ENCODE measurements at regions not wholly inside any gene's neighbourhood (a gene's known extent, or its start where the extent isn't known, plus 50 kb on each side); places are given as distances from the start of the nearest gene placed in this dataset.

DNA sequence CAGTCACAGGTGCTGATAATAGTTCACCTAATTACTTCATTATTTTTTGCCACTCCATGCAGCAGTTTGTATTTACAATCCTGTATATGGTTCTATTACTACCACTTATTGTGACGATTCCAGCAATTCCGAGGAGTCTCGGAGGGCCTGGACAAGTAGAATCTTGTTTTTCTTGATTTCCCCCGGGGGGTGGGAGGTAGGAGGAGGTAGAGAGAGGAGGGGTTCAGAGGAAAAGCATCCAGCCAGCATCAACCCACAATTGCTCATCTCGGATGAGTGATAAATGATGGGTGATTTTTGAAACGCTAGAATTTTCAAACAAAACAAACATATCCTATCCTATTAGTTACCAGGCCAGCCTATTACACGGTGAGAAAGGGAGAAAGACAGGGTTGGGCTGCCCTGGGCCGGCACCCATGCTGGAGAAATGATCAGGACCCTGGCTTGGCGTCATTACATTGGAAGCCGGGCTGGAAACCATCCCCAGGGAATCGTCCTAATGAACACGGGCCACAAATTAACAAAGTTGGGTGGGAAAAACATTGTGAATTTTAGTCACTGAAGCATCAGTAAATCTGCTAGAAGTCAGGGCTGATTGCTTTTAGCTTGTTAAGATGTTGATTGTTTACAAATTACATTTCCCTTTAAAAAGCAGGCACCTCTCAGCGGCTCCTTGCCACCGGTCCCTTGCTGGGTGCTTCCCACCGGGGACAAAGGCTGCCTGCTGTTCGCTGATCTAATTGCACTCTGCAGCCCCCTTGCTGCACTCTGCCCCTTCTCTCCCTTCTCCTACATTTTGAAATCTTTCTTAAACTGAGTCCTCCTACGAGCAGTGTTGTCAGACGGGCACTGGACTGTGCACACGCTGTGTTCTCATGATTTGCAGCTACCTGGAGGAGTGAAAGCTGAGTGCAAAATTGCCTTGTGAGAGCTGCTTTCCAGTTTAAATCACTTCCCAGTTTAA lies 95.5 kb downstream of the FAM204A start:
- no peak for DNase-seq (ENCODE audit: low read depth)

DNA sequence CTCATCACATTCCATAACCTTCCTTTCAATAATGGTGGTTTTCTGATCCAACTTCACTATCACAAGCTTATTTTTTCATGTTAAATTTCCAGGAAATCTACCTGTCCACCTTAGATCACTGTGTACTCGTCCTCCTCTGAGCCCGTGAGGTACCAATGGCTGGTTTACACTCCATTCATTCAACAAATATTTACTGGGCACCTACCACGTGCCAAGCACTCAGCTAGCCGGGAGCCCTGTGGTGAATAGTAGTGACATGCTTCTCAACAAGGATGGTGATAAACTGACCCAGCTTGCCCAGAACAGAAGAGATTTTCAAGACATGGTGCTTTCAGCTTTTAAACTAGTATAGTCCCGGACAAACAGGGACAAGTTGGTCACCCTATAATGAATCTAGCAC lies 98.2 kb downstream of the FAM204A start:
- no peak for DNase-seq (ENCODE audit: low read depth)

DNA sequence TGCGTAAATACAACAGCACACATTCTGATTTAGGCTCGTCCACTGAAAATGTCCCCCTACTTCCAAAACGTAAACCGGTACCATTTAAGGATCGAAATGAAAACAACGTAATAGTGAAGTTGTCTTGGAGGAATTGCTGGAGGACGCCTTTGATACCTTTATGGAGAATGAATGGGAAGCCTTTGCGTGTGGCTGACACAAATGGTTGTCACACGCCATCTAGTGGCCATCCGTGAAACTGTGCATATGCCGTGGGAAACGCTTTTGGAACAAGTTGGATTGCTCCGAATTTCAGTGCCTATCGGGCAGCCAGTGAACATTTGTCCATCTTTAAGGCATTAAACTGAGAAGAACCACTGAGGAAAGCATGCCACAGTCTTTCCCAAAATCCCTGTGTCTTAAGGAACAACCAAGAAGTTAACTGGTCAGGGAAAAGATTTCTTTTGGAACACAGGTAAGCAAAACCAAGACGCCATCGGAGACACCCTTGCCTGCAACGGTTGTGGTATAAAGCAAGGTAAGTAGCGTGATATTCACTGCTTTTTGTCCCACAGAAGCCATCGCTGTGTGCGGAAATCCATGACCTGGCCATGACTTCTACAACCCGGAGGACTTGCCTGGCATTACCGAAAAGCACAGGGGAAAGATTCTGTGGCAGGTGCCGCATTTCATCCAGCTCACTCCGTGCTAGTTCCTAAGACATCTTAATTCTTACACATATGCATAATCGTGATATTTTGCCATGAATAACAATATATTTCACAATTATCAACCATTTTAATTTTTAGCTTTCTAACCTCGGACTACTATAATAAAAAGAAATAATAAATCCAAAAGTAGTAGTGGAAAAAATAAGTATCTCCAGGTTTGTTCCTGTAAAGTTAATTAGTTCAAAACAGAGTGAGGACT lies 100.6 kb downstream of the FAM204A start:
- peak; percentile 54 for DNase-seq (ENCODE audit: low read depth)

- DNase-seq (ENCODE audit: low read depth) = no peak
Measured at GRCh38 chr10:118239236-118239630, 102.9 kb downstream of the FAM204A start.

- DNase-seq (ENCODE audit: low read depth) = no peak
Measured at GRCh38 chr10:118238573-118239235, 103.4 kb downstream of the FAM204A start.

GRCh38 chr10:118237930-118238329 lies 104.2 kb downstream of the FAM204A start:
- DNase-seq (ENCODE audit: low read depth) = no peak

- DNase-seq (ENCODE audit: low read depth) = no peak
Measured at GRCh38 chr10:118234683-118235082, 107.4 kb downstream of the FAM204A start.

DNA sequence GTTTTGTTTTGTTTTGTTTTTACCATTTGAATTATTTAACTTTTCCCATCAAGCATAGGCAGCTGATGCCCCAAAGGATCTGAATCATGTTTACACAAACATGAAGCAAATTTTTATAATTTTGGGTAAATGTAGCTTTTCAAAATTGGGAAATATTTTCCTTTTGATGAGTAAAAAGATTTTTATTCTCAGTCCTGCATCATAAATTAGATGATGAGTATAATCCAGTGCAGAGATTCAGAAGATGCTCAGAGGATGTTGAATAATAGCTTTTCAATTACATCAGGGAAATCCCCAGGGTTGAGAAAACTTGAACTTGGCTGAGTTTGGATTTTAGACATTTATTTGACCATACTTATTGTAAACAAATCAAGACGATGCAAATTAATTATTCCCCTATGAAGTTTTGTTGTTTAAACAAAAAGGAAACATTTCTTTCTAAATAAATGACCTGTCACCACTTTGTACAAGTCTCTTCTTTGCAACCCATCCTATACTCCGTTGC lies 121.7 kb downstream of the FAM204A start:
- no peak for DNase-seq (ENCODE audit: low read depth)

- no peak for DNase-seq (ENCODE audit: low read depth)
Measured at GRCh38 chr10:118218562-118218961, 123.6 kb downstream of the FAM204A start.

GRCh38 chr10:118216571-118217170 lies 125.5 kb downstream of the FAM204A start:
- no peak for DNase-seq (ENCODE audit: low read depth)

GRCh38 chr10:118216020-118216419 lies 126.1 kb downstream of the FAM204A start:
- no peak for DNase-seq (ENCODE audit: low read depth)

DNA sequence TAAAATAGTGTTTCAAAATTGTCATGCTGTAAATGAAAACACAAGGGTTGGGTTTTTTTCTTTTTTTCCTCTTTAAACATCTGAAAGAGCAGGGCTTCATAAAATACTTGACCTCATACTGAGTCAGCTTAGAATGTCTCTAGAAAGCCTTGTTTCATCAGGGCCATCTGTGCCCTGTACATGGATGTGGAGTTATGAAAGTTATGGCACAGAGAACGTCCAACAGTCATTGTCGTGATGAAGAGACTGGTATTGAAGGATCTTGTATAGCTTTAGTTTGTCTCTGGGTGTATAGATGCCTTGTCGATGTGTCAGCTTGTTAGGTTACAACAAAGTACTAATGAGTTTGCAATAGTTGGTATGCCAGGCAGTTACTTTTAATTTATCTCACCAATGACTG lies 127.3 kb downstream of the FAM204A start:
- no peak for DNase-seq (ENCODE audit: low read depth)

DNA sequence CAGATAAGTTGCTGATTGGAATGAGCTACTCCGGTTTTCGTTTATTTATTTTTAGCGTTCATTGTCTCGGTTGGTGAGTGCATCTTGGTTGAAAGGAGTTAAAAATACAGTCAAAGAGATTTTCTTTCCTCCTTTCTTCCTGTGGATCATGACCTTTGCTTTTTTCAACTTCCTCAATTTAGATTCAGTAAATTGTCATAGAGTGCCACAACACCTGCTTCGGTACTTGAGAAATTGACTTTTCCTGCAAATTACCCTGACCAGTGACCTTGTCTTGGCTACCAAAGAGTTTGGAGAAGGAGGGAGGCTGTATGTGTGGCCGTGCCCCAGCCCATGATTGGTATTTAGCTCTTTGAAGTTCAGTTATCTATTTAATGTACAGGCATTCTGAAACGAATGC lies 128.7 kb downstream of the FAM204A start:
- no peak for DNase-seq (ENCODE audit: low read depth)

DNA sequence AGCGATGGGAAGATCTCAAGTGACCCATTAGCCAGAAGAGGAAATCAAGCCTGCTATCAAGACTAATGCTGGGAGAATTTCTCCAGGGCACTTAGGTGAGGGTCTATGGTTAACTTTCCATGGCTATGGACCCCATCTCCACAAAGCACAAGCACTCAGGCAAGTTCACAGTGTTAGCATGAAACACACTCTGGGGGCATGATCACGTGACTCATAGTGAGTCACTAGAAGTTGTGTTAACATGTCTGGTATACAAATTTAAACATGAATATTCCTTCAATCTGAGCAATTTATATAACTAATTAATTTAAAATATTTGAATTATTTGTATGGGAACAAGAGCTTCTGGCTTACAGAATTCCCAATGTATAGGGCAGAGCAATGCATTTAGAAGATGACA lies 131.8 kb downstream of the FAM204A start:
- DNase-seq (ENCODE audit: low read depth) = no peak

- no peak for DNase-seq (ENCODE audit: low read depth)
Measured at GRCh38 chr10:118209215-118209614, 132.9 kb downstream of the FAM204A start.

DNA sequence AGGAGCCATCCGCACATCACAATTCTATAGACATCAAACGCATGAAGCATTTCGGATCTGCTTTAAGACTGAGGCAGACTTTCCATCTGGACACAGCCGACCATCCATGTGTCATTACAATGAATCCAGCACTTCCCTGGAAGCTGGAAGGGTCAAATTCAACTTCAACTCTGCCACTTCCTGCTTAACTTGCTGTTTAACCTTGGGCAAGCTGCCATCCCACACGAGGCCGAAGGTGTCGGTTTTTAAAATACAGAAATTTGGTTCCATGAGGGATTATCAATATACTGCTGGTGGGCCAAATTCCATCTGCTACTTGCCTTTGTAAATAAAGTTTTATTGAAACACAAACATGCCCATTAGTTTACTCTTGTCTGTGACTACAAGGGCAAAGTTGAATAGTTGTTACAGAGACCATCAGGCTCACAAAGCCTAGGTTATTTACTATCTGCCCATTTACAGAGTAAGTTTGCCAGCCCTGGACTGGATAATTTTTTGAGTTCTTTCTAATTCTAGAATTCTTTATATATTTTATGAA lies 134.6 kb downstream of the FAM204A start:
- DNase-seq (ENCODE audit: low read depth) = no peak

- DNase-seq (ENCODE audit: low read depth) = no peak
Measured at GRCh38 chr10:118204292-118204943, 137.7 kb downstream of the FAM204A start.

DNA sequence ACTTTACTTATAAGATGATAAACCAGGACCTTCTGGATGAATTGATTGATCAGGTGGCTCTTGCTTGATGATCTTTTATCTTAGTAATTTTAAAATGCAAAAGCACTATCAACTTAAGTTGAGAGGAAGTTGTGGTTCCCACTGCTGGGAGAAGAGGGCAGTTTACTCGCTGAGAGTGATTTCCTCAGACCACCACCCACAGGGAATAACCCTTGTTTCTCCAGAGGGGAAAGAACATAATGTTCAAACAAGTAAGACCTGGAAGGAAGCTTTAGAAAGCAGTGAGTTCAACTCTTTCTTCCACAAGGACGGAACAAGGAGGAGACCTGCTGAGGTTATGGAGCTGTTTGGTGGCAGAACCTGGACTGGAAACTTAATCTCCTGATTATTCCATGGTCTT lies 138.7 kb downstream of the FAM204A start:
- no peak for DNase-seq (ENCODE audit: low read depth)

DNA sequence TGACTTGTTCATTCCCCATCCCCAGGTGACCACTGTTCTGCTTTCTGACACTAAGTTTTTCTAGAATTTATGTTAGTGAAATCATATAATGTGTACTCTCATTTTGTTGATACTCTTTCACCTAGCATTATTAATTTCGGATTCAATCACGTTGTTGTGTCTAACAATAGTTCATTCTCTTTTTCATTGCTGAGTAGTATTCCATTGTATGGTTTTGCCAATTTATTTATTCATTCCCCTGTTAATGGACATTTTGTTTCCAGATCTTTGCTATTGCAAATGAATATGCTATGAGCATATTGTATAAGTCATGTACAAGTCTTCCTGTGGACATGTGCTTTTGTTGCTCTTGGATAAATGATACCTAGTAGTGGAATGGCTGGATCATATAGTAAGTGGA lies 146.4 kb downstream of the FAM204A start:
- no peak for DNase-seq (ENCODE audit: low read depth)

GRCh38 chr10:118193642-118194041 lies 146.9 kb upstream of the RAB11FIP2 start:
- no peak for DNase-seq (ENCODE audit: low read depth)

DNA sequence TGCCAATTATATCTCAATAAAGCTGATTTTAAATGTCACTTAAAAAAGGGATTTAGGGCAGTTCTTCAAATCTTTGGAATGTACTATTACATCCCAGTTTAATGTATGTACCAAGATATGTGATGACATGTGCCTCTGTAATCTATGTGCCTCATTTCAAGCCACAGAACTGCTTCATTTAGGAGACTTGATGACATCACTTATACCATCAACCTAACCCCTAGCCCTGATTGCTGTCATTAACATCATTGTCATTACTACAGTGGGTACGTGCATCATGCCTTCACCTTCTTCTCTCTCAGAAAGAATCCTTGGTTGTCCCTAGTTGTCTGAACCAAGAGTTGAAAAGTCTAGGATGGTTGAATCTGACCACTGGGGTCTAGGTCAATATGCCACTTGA lies 134.3 kb upstream of the RAB11FIP2 start:
- no peak for DNase-seq (ENCODE audit: low read depth)

All from activated T-cell treated with anti-CD3 and anti-CD28 coated beads for 1 hour (primary cell).